ENCODE measurements at regions not wholly inside any gene's neighbourhood (a gene's known extent, or its start where the extent isn't known, plus 50 kb on each side); places are given as distances from the start of the nearest gene placed in this dataset.
A peak's percentile ranks its signal among the peaks of the same experiment; 100 is the strongest.

DNA sequence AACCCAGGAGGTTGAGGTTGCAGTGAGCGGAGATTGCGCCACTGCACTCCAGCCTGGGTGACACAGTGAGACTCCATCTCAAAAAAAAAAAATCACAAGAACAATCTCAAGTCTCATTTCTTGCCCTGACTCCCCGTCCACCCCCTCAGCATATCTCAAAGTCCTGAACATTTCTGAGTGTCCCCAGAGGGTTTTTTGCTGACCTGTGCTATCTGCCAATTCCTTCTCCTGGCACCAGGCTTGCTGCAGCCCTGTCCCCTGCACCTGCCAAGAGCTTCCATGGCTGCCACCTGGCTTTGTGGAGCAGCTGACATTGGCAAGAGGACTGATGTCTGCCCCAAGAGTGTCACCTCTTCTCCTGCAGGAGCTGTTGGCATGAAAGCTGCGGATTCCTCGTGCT, 54.9 kb upstream of the PTPRT start:
- TF ChIP-seq, protein P1, sequence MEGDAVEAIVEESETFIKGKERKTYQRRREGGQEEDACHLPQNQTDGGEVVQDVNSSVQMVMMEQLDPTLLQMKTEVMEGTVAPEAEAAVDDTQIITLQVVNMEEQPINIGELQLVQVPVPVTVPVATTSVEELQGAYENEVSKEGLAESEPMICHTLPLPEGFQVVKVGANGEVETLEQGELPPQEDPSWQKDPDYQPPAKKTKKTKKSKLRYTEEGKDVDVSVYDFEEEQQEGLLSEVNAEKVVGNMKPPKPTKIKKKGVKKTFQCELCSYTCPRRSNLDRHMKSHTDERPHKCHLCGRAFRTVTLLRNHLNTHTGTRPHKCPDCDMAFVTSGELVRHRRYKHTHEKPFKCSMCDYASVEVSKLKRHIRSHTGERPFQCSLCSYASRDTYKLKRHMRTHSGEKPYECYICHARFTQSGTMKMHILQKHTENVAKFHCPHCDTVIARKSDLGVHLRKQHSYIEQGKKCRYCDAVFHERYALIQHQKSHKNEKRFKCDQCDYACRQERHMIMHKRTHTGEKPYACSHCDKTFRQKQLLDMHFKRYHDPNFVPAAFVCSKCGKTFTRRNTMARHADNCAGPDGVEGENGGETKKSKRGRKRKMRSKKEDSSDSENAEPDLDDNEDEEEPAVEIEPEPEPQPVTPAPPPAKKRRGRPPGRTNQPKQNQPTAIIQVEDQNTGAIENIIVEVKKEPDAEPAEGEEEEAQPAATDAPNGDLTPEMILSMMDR (IDR thresholded peaks at IDR 0.05; ENCODE audit: partially characterized antibody, unreplicated experiment), result no peak
- no peaks in the 10 kb centered on the region for H3K9me3 Mint-ChIP-seq (ENCODE audit: unreplicated experiment)
- H3K27ac Mint-ChIP-seq (ENCODE audit: unreplicated experiment), result no peak overlapping the region
- DNase-seq, result no peak
- peaks cover 5% of the 10 kb centered on the region for H3K4me1 Mint-ChIP-seq (ENCODE audit: low read depth, unreplicated experiment)
- H3K4me3 Mint-ChIP-seq (ENCODE audit: unreplicated experiment), result no peak overlapping the region
- no peaks in the 10 kb centered on the region for H3K27me3 Mint-ChIP-seq (ENCODE audit: unreplicated experiment)
- no peaks in the 10 kb centered on the region for H3K36me3 Mint-ChIP-seq (ENCODE audit: unreplicated experiment)

DNA sequence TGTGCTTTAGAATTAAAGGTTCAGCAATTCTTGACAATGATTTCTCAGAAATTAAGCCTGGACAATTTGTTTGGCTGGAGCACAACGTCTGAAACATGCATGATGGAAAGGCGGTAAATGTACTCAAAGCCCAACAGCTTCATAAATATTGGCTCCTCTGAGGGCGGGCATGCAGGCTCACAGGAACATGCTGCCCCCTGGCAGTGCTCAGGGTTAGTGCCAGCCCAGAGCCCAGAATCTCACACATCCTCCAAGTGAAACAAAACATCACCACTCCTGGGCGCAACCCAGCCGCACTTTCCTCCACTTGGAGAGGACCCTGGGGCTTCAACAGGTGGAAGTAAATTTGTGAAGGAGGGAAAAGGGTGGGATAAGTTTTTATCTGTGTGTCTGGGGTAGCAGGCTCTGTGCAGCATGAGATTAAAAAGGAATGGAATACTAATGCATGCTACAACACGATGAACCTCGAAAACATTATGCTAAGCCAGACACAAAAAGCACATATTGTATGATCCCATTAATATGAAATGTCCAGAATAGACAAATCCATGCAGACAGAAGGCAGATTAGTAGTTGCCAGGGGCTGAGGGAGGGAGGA, 54.1 kb upstream of the PTPRT start:
- H3K4me3 Mint-ChIP-seq (ENCODE audit: unreplicated experiment), result no peak overlapping the region
- H3K9me3 Mint-ChIP-seq (ENCODE audit: unreplicated experiment), result no peaks in the 10 kb centered on the region
- H3K36me3 Mint-ChIP-seq (ENCODE audit: unreplicated experiment), result no peaks in the 10 kb centered on the region
- TF ChIP-seq, protein P1 (IDR thresholded peaks at IDR 0.05; ENCODE audit: partially characterized antibody, unreplicated experiment), result no peak
- peak; percentile 30 for DNase-seq
- no peaks in the 10 kb centered on the region for H3K27me3 Mint-ChIP-seq (ENCODE audit: unreplicated experiment)
- H3K4me1 Mint-ChIP-seq (ENCODE audit: low read depth, unreplicated experiment), result peaks cover 7% of the 10 kb centered on the region
- H3K27ac Mint-ChIP-seq (ENCODE audit: unreplicated experiment), result no peak overlapping the region

DNA sequence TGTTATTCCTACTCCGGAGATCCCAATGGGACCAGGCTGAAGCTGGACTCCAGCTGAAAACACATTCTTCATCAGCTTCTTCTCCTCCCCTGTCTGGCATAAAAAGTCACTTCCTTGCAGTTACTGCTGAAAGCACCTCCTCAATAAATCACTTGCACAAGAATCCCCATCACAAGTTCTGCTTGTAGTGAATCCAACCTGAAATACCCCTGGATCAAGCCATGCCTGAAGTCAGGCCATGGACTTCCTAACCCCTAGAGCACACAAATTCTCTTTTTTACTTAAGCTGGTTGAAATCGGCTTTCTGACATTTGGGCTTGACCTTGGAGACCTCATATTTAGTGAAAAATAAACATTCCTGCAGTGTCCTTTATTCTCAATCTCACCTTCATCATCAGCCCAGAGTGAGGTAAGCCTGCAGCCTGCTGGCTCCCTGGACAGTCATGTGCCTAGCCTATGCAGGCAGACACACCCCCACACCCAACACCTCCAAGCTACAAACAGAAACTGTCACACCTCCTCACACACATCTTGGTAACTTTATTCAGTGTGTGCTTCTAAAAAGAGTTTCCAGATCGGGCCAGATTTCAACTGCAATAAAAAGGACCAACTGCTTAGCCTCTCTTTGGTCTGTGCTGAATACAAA, 51.5 kb upstream of the PTPRT start:
- no peaks in the 10 kb centered on the region for H3K9me3 Mint-ChIP-seq (ENCODE audit: unreplicated experiment)

More for the DNA sequence above, 51.5 kb upstream of the PTPRT start:
- TF ChIP-seq, protein P1 (IDR thresholded peaks at IDR 0.05; ENCODE audit: partially characterized antibody, unreplicated experiment), result no peak
- H3K4me1 Mint-ChIP-seq (ENCODE audit: low read depth, unreplicated experiment), result peaks cover 8% of the 10 kb centered on the region
- no peak overlapping the region for H3K27ac Mint-ChIP-seq (ENCODE audit: unreplicated experiment)
- H3K27me3 Mint-ChIP-seq (ENCODE audit: unreplicated experiment), result no peaks in the 10 kb centered on the region
- DNase-seq, result no peak
- no peaks in the 10 kb centered on the region for H3K36me3 Mint-ChIP-seq (ENCODE audit: unreplicated experiment)
- H3K4me3 Mint-ChIP-seq (ENCODE audit: unreplicated experiment), result no peak overlapping the region

Data from glutamatergic neuron (in vitro differentiated cells).